ENCODE measurements at regions not wholly inside any gene's neighbourhood (a gene's known extent, or its start where the extent isn't known, plus 50 kb on each side); places are given as distances from the start of the nearest gene placed in this dataset.
"Not testable (repeated sequence)": the region's sequence is repeated elsewhere in the genome, so short reads cannot be mapped to it uniquely, and the experiment has no call there.

DNA sequence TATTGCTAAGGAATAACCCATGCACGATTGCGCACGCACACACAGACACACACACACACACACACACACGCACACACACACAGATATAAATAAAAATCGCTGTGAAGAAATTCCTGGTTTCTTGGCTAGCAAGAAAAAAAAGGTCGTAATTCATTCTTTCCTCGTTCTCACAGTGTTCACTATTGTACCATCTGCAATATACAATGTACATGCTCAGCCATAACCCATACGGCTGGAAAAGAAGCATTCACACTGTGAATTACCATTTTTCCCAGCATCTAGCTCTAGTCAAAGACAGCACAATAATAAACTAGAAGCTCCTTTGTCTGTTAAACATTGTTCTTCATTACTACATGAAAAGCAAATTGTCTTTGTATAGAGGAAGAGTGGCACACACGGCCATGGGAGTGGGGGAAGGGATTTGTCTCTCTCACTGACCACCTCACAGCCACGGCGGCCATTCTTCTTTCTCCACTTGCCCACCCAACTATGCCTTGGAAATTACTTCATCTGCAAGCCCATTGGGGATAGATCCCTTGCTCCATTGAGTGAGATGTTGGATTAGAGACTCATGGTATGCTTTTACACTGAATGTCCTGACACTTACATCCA lies 115.3 kb upstream of the ID4 start:
- POLR2A ChIA-PET, result no interaction called here
- intact Hi-C loops (cut with DNase I, micrococcal nuclease), result no loop called here
- no peaks in the 10 kb centered on the region for H3K4me1 Mint-ChIP-seq (ENCODE audit: low read depth)
- no peak for ATAC-seq (ENCODE audit: poor library complexity)
- H3K27ac ChIP-seq (ENCODE audit: low read depth in 1 of 2, low read length in 2 of 2), result no peak overlapping the region
- H3K27ac Mint-ChIP-seq, result no peak overlapping the region
- H3K9me3 ChIP-seq (ENCODE audit: control insufficient read depth in 1 of 2, insufficient read depth in 1 of 2, low read length in 2 of 2), result peaks cover 0 to 6% of the 10 kb centered on the region in 2 experiments
- H3K4me1 ChIP-seq (ENCODE audit: insufficient read depth, low read length), result no peaks in the 10 kb centered on the region
- no peak overlapping the region for H3K4me3 Mint-ChIP-seq
- H3K36me3 ChIP-seq (ENCODE audit: insufficient read depth, low read length), result no peaks in the 10 kb centered on the region
- H3K4me3 ChIP-seq (ENCODE audit: low read length), result no peak overlapping the region
- no peaks in the 10 kb centered on the region for H3K36me3 Mint-ChIP-seq (ENCODE audit: low read depth)
- DNase-seq, result no peak
- CTCF ChIA-PET, result no interaction called here
- TF ChIP-seq, protein P1, sequence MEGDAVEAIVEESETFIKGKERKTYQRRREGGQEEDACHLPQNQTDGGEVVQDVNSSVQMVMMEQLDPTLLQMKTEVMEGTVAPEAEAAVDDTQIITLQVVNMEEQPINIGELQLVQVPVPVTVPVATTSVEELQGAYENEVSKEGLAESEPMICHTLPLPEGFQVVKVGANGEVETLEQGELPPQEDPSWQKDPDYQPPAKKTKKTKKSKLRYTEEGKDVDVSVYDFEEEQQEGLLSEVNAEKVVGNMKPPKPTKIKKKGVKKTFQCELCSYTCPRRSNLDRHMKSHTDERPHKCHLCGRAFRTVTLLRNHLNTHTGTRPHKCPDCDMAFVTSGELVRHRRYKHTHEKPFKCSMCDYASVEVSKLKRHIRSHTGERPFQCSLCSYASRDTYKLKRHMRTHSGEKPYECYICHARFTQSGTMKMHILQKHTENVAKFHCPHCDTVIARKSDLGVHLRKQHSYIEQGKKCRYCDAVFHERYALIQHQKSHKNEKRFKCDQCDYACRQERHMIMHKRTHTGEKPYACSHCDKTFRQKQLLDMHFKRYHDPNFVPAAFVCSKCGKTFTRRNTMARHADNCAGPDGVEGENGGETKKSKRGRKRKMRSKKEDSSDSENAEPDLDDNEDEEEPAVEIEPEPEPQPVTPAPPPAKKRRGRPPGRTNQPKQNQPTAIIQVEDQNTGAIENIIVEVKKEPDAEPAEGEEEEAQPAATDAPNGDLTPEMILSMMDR (IDR thresholded peaks at IDR 0.05), result no peak
- no peaks in the 10 kb centered on the region for H3K27me3 ChIP-seq (ENCODE audit: control insufficient read depth in 1 of 2, insufficient read depth in 2 of 2, low read length in 2 of 2)
- H3K9me3 Mint-ChIP-seq, result no peaks in the 10 kb centered on the region
- no peaks in the 10 kb centered on the region for H3K27me3 Mint-ChIP-seq

GRCh38 chr6:19722999-19723398 lies 114.2 kb upstream of the ID4 start:
- intact Hi-C loops (cut with DNase I, micrococcal nuclease), result no loop called here
- TF ChIP-seq, protein P1 (IDR thresholded peaks at IDR 0.05), result no peak
- Histone ChIP-seq H3K4me3 (ENCODE audit: low read length) (no peak overlapping the region), H3K27me3 (ENCODE audit: control insufficient read depth in 1 of 2, insufficient read depth in 2 of 2, low read length in 2 of 2) (no peaks in the 10 kb centered on the region), H3K27ac (ENCODE audit: low read depth in 1 of 2, low read length in 2 of 2) (no peak overlapping the region), H3K4me1 (ENCODE audit: insufficient read depth, low read length) (no peaks in the 10 kb centered on the region), H3K36me3 (ENCODE audit: insufficient read depth, low read length) (no peaks in the 10 kb centered on the region), H3K9me3 (ENCODE audit: control insufficient read depth in 1 of 2, insufficient read depth in 1 of 2, low read length in 2 of 2) (peaks cover 0 to 6% of the 10 kb centered on the region in 2 experiments)
- Mint-ChIP-seq H3K9me3 (no peaks in the 10 kb centered on the region), H3K4me1 (ENCODE audit: low read depth) (no peaks in the 10 kb centered on the region), H3K4me3 (no peak overlapping the region), H3K36me3 (ENCODE audit: low read depth) (no peaks in the 10 kb centered on the region), H3K27me3 (no peaks in the 10 kb centered on the region), H3K27ac (no peak overlapping the region)
- ATAC-seq (ENCODE audit: poor library complexity) (no peak), DNase-seq (no peak)
- ChIA-PET CTCF (no interaction called here), POLR2A (no interaction called here)

DNA sequence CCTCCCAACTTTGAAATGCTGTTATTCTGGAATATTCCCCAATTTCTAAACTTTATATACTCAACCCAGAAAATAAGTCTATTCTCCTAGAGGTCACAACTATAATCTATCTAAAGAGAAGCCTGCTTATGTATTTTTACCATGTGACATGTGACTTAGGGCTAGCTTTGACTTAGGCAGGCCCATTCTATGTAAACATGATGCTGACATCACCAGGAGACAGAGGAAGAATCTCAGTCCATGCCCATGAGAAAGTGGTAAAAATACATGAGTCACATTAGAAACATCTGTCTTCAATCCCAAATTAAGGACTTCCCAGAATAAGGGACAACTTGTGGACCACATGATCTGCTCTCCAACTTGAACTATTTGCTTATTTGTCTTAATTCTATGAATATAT lies 113.6 kb upstream of the ID4 start:
- no peak overlapping the region for H3K4me3 Mint-ChIP-seq
- peaks cover 0 to 6% of the 10 kb centered on the region in 2 experiments for H3K9me3 ChIP-seq (ENCODE audit: control insufficient read depth in 1 of 2, insufficient read depth in 1 of 2, low read length in 2 of 2)
- ChIA-PET POLR2A (no interaction called here), CTCF (no interaction called here)
- no peak overlapping the region for H3K27ac ChIP-seq (ENCODE audit: low read depth in 1 of 2, low read length in 2 of 2)
- no peaks in the 10 kb centered on the region for H3K4me1 Mint-ChIP-seq (ENCODE audit: low read depth)
- no peaks in the 10 kb centered on the region for H3K4me1 ChIP-seq (ENCODE audit: insufficient read depth, low read length)
- H3K4me3 ChIP-seq (ENCODE audit: low read length), result no peak overlapping the region
- H3K36me3 ChIP-seq (ENCODE audit: insufficient read depth, low read length), result no peaks in the 10 kb centered on the region
- H3K27me3 ChIP-seq (ENCODE audit: control insufficient read depth in 1 of 2, insufficient read depth in 2 of 2, low read length in 2 of 2), result no peaks in the 10 kb centered on the region
- DNase-seq (no peak), ATAC-seq (ENCODE audit: poor library complexity) (no peak)
- no peak overlapping the region for H3K27ac Mint-ChIP-seq
- no peaks in the 10 kb centered on the region for H3K36me3 Mint-ChIP-seq (ENCODE audit: low read depth)
- TF ChIP-seq, protein P1 (IDR thresholded peaks at IDR 0.05), result no peak
- H3K9me3 Mint-ChIP-seq, result no peaks in the 10 kb centered on the region
- intact Hi-C loops (cut with DNase I, micrococcal nuclease), result no loop called here
- no peaks in the 10 kb centered on the region for H3K27me3 Mint-ChIP-seq

GRCh38 chr6:19725436-19725835 lies 111.7 kb upstream of the ID4 start:
- H3K4me1 ChIP-seq (ENCODE audit: insufficient read depth, low read length); DNase-seq; H3K36me3 Mint-ChIP-seq (ENCODE audit: low read depth); H3K27me3 ChIP-seq (ENCODE audit: control insufficient read depth in 1 of 2, insufficient read depth in 2 of 2, low read length in 2 of 2); H3K36me3 ChIP-seq (ENCODE audit: insufficient read depth, low read length); H3K27ac Mint-ChIP-seq; POLR2A ChIA-PET; H3K4me1 Mint-ChIP-seq (ENCODE audit: low read depth); H3K27me3 Mint-ChIP-seq; H3K9me3 ChIP-seq (ENCODE audit: control insufficient read depth in 1 of 2, insufficient read depth in 1 of 2, low read length in 2 of 2); intact Hi-C loops (cut with DNase I, micrococcal nuclease); H3K4me3 ChIP-seq (ENCODE audit: low read length); H3K27ac ChIP-seq (ENCODE audit: low read depth in 1 of 2, low read length in 2 of 2); H3K4me3 Mint-ChIP-seq; ATAC-seq (ENCODE audit: poor library complexity); H3K9me3 Mint-ChIP-seq; CTCF ChIA-PET: not testable (repeated sequence)

Measured in CD4-positive, alpha-beta T cell (primary cell).